ENCODE measurements at regions not wholly inside any gene's neighbourhood (a gene's known extent, or its start where the extent isn't known, plus 50 kb on each side); places are given as distances from the start of the nearest gene placed in this dataset.

- no peak for DNase-seq
These were observed 82.5 kb upstream of the SORBS2 start for GRCh38 chr4:185894481-185894880.

GRCh38 chr4:185895351-185895750 is 83.4 kb upstream of the SORBS2 start:
- no peak for DNase-seq

- DNase-seq: no peak
These were observed 83.9 kb upstream of the SORBS2 start for GRCh38 chr4:185895866-185896265.

- no peak for DNase-seq
These were observed 85.0 kb upstream of the SORBS2 start for GRCh38 chr4:185896817-185897488.

GRCh38 chr4:185898413-185898812 is 86.4 kb upstream of the SORBS2 start:
- DNase-seq: no peak

GRCh38 chr4:185899833-185900232 is 87.8 kb upstream of the SORBS2 start:
- DNase-seq: no peak

- no peak for DNase-seq
These were observed 90.7 kb upstream of the SORBS2 start for GRCh38 chr4:185902654-185903053.

- DNase-seq: no peak
These were observed 91.2 kb upstream of the SORBS2 start for GRCh38 chr4:185903205-185903604.

GRCh38 chr4:185904381-185904780 is 92.4 kb upstream of the SORBS2 start:
- DNase-seq: no peak

GRCh38 chr4:185909972-185910371 is 98.0 kb upstream of the SORBS2 start:
- no peak for DNase-seq

- no peak for DNase-seq
These were observed 99.6 kb upstream of the SORBS2 start for GRCh38 chr4:185911556-185912064.

GRCh38 chr4:185912779-185913178 is 100.8 kb upstream of the SORBS2 start:
- DNase-seq: no peak

- no peak for DNase-seq
These were observed 102.7 kb upstream of the SORBS2 start for GRCh38 chr4:185914583-185915199.

GRCh38 chr4:185915271-185915670 is 103.3 kb upstream of the SORBS2 start:
- DNase-seq: no peak

GRCh38 chr4:185915817-185916216 is 103.8 kb upstream of the SORBS2 start:
- DNase-seq: no peak

GRCh38 chr4:185916231-185916630 is 104.2 kb upstream of the SORBS2 start:
- no peak for DNase-seq

GRCh38 chr4:185916683-185917082 is 104.7 kb upstream of the SORBS2 start:
- no peak for DNase-seq

- no peak for DNase-seq
These were observed 107.1 kb upstream of the SORBS2 start for GRCh38 chr4:185919107-185919506.

GRCh38 chr4:185920171-185920570 is 108.2 kb upstream of the SORBS2 start:
- no peak for DNase-seq

- no peak for DNase-seq
These were observed 108.8 kb upstream of the SORBS2 start for GRCh38 chr4:185920691-185921260.

- no peak for DNase-seq
These were observed 109.9 kb upstream of the SORBS2 start for GRCh38 chr4:185921583-185922555.

GRCh38 chr4:185924458-185925044 is 112.6 kb upstream of the SORBS2 start:
- DNase-seq: no peak

- no peak for DNase-seq
These were observed 113.9 kb upstream of the SORBS2 start for GRCh38 chr4:185925910-185926360.
